ENCODE measurements at regions not wholly inside any gene's neighbourhood (a gene's known extent, or its start where the extent isn't known, plus 50 kb on each side); places are given as distances from the start of the nearest gene placed in this dataset.

DNA sequence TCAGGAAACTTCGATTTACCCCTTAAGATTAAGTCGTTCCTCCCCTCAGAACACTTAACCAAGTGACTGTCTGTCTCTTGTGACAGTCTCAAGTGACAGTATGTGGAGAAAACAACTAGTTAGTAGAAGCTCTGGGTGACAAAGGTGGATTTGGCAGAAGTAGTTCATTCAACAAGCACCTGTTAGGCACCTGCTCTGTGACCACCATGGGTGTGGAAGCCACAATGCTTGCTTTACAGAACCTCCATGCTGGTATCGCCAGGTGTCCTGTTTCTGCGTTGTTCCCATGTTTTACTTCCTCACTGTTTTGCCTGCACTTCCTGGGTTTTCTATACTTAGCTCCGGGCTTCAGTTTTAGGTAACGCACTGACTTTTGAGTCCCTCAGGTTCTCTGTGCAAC lies 337.4 kb upstream of the DCC start:
- ChIA-PET CTCF (interaction anchor here (1.8 kb wide), 1 partner anchor 25 kb away, joined by 4 read pairs; no protein-coding TSS in a partner anchor), RAD21 (ENCODE audit: unreplicated experiment) (no interaction called here), SMC1A (ENCODE audit: uncharacterized antibody, unreplicated experiment) (interaction anchor here (0.5 to 4.5 kb wide), 5 partner anchors 8 to 333 kb away, joined by 3 to 30 read pairs (median 3); no protein-coding TSS in a partner anchor), POLR2A (no interaction called here)
- DNase-seq (ENCODE audit: low read depth, low spot score): no peak
- in situ Hi-C loops (cut with MboI) (no loop called here), intact Hi-C loops (cut with micrococcal nuclease; ENCODE audit: unreplicated experiment) (loop anchor here (5.0 kb wide), 1 partner anchor 275 kb away; no protein-coding TSS in a partner anchor)
- Histone ChIP-seq H3K27me3 (replicated peaks in 1 of 2; ENCODE audit: control insufficient read depth in 2 of 2, insufficient read depth in 2 of 2, low read length in 1 of 2) (no peaks in the 10 kb centered on the region), H3K27ac (ENCODE audit: control insufficient read depth, insufficient read depth) (no peak overlapping the region), H3K36me3 (ENCODE audit: control insufficient read depth in 2 of 2, insufficient read depth in 2 of 2, low read length in 1 of 2) (no peaks in the 10 kb centered on the region), H3K79me2 (ENCODE audit: control insufficient read depth, insufficient read depth, low read length) (no peaks in the 10 kb centered on the region), H3K9ac (ENCODE audit: control insufficient read depth, insufficient read depth, low read length) (no peak overlapping the region), H3K4me1 (ENCODE audit: control insufficient read depth, insufficient read depth, low read length) (no peaks in the 10 kb centered on the region), H4K20me1 (ENCODE audit: control insufficient read depth, insufficient read depth) (no peaks in the 10 kb centered on the region), H3K4me2 (ENCODE audit: control insufficient read depth, insufficient read depth) (no peak overlapping the region), H2AFZ (ENCODE audit: control insufficient read depth, low read depth, low read length) (no peak overlapping the region), H3K9me3 (replicated peaks; ENCODE audit: control insufficient read depth, insufficient read depth, low read length) (no peaks in the 10 kb centered on the region; the same call in 2 of the 3 replicates), H3K4me3 (no peak overlapping the region)
- no peak for TF ChIP-seq BACH1 (IDR thresholded peaks at IDR 0.05; ENCODE audit: borderline replicate concordance)
- TF ChIP-seq KDM1A (IDR thresholded peaks at IDR 0.05; ENCODE audit: borderline replicate concordance): no peak
- TF ChIP-seq, protein P1, sequence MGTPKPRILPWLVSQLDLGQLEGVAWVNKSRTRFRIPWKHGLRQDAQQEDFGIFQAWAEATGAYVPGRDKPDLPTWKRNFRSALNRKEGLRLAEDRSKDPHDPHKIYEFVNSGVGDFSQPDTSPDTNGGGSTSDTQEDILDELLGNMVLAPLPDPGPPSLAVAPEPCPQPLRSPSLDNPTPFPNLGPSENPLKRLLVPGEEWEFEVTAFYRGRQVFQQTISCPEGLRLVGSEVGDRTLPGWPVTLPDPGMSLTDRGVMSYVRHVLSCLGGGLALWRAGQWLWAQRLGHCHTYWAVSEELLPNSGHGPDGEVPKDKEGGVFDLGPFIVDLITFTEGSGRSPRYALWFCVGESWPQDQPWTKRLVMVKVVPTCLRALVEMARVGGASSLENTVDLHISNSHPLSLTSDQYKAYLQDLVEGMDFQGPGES (IDR thresholded peaks at IDR 0.05): no peak
- TF ChIP-seq, protein P2, sequence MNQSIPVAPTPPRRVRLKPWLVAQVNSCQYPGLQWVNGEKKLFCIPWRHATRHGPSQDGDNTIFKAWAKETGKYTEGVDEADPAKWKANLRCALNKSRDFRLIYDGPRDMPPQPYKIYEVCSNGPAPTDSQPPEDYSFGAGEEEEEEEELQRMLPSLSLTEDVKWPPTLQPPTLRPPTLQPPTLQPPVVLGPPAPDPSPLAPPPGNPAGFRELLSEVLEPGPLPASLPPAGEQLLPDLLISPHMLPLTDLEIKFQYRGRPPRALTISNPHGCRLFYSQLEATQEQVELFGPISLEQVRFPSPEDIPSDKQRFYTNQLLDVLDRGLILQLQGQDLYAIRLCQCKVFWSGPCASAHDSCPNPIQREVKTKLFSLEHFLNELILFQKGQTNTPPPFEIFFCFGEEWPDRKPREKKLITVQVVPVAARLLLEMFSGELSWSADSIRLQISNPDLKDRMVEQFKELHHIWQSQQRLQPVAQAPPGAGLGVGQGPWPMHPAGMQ (IDR thresholded peaks at IDR 0.05; ENCODE audit: borderline replicate concordance): no peak
- no peak for TF ChIP-seq HCFC1 (IDR thresholded peaks at IDR 0.05; ENCODE audit: low read length)
- TF ChIP-seq MYC (IDR thresholded peaks at IDR 0.05; ENCODE audit: insufficient read depth, insufficient read length, insufficient replicate concordance, low read length, severe bottlenecking): no peak
- no peak for TF ChIP-seq IRF4 (IDR thresholded peaks at IDR 0.05; ENCODE audit: low read depth, low read length)
- no peak for TF ChIP-seq BCL11A (IDR thresholded peaks at IDR 0.05; ENCODE audit: low read depth, low read length)
- no peak for ATAC-seq
- no peak for FAIRE-seq
- no TSS peak for BruUV-seq (replicated peaks)
- WGBS (ENCODE audit: insufficient coverage, insufficient replicate concordance, low lambda C conversion rate, missing lambda C conversion rate): 59% methylated on average over 6 of the region's 6 CpGs

Data from GM12878 (cell line).